ENCODE measurements at regions not wholly inside any gene's neighbourhood (a gene's known extent, or its start where the extent isn't known, plus 50 kb on each side); places are given as distances from the start of the nearest gene placed in this dataset.

DNA sequence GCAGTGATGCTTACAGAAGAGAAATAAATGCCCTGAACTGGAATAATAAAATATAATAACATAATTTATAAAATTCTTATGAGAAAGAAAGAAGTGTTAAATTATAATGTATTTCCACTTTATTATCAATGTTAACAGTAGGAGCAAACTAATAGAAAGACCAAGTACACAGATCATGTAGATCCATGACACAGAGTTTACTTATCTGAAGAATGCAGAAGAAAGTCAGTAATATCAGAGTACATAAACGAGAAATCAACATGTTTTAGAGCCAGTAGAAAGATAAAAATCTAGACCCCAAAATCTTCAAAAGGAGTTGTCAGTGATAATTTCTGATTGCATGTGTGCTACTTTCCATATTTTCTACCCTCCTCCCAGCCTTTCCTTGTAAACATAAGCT lies 334.8 kb upstream of the MANEA start:
- no peak overlapping the region for H3K27ac ChIP-seq
- no peak overlapping the region for H3K4me3 ChIP-seq
- H3K9me3 ChIP-seq (ENCODE audit: low read depth), result no peaks in the 10 kb centered on the region
- no peak for DNase-seq (ENCODE audit: low read depth in 1 of 2, low spot score in 1 of 2)
- H3K4me1 ChIP-seq (ENCODE audit: low read depth), result no peaks in the 10 kb centered on the region
- H3K27me3 ChIP-seq, result no peaks in the 10 kb centered on the region
- H3K36me3 ChIP-seq, result no peaks in the 10 kb centered on the region
- TF ChIP-seq, protein P1, sequence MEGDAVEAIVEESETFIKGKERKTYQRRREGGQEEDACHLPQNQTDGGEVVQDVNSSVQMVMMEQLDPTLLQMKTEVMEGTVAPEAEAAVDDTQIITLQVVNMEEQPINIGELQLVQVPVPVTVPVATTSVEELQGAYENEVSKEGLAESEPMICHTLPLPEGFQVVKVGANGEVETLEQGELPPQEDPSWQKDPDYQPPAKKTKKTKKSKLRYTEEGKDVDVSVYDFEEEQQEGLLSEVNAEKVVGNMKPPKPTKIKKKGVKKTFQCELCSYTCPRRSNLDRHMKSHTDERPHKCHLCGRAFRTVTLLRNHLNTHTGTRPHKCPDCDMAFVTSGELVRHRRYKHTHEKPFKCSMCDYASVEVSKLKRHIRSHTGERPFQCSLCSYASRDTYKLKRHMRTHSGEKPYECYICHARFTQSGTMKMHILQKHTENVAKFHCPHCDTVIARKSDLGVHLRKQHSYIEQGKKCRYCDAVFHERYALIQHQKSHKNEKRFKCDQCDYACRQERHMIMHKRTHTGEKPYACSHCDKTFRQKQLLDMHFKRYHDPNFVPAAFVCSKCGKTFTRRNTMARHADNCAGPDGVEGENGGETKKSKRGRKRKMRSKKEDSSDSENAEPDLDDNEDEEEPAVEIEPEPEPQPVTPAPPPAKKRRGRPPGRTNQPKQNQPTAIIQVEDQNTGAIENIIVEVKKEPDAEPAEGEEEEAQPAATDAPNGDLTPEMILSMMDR (IDR thresholded peaks at IDR 0.05; ENCODE audit: low read depth, low read length), result no peak

DNA sequence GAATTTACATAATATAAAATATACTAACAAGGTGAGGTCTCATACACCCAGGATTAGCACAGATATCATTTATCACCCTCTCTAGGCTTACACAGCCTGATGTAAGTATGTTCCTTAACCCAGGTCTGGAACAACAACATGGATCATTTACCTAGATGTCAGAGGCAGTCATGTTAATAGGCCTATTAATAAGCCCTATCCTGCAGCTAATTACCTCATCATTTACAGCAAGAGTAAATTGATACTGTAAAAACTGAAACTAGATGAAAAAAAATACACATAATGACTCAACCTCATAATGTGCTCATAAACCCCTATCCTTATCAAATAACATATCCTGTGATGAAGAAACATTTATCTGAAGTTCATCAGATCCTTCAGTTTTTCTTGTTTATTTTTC lies 334.3 kb upstream of the MANEA start:
- no peaks in the 10 kb centered on the region for H3K36me3 ChIP-seq
- H3K9me3 ChIP-seq (ENCODE audit: low read depth), result no peaks in the 10 kb centered on the region
- TF ChIP-seq, protein P1 (IDR thresholded peaks at IDR 0.05; ENCODE audit: low read depth, low read length), result no peak
- no peak overlapping the region for H3K4me3 ChIP-seq
- H3K4me1 ChIP-seq (ENCODE audit: low read depth), result no peaks in the 10 kb centered on the region
- H3K27me3 ChIP-seq, result no peaks in the 10 kb centered on the region
- peak in 1 of 2 donors; percentile 2 for DNase-seq (ENCODE audit: low read depth in 1 of 2, low spot score in 1 of 2)
- H3K27ac ChIP-seq, result no peak overlapping the region

DNA sequence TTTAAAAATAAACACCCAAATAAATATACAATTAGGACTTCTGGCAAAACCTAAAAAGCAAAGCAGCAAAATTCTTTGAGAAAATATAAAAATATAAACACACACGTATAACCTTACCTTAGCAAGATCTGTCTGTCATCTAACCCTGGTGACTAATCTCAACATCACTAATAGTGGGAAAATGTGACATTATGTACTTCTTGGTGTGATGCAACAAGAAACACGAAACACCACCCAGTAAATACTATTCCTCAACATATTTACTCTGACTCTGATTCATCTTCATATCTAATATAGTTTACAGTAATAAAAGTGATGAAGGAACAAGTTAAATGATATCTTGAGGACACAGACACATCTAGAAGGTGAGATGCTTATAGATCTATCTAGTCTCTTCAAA lies 332.6 kb upstream of the MANEA start:
- Histone ChIP-seq H3K27ac (no peak overlapping the region), H3K4me3 (no peak overlapping the region), H3K9me3 (ENCODE audit: low read depth) (no peaks in the 10 kb centered on the region), H3K4me1 (ENCODE audit: low read depth) (no peaks in the 10 kb centered on the region), H3K27me3 (no peaks in the 10 kb centered on the region), H3K36me3 (no peaks in the 10 kb centered on the region)
- peak in 1 of 2 donors; percentile 9 for DNase-seq (ENCODE audit: low read depth in 1 of 2, low spot score in 1 of 2)
- TF ChIP-seq, protein P1 (IDR thresholded peaks at IDR 0.05; ENCODE audit: low read depth, low read length), result no peak

DNA sequence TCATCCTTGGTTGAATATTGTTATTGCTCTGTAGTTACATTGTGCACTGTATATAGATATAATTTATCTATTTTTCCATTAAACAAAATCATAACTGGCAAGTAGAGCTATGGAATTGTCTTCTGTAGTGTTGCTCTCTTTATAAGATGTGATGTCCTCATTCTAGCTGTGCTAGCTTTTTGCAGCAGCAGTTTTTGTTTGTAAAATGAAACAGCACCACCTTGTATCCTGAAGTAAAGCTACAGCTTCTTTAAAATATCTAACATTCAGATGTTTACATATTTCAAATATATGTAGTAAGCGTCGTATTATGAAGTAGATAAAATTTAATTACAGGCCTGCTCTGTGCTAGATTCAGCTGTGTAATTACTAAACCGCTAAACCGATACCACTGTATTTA lies 328.8 kb upstream of the MANEA start:
- DNase-seq (ENCODE audit: low read depth in 1 of 2, low spot score in 1 of 2), result peak in 1 of 2 donors; percentile 24
- no peaks in the 10 kb centered on the region for H3K36me3 ChIP-seq
- TF ChIP-seq, protein P1 (IDR thresholded peaks at IDR 0.05; ENCODE audit: low read depth, low read length), result no peak
- no peaks in the 10 kb centered on the region for H3K27me3 ChIP-seq
- H3K4me1 ChIP-seq (ENCODE audit: low read depth), result no peaks in the 10 kb centered on the region
- H3K4me3 ChIP-seq, result no peak overlapping the region
- no peaks in the 10 kb centered on the region for H3K9me3 ChIP-seq (ENCODE audit: low read depth)
- no peak overlapping the region for H3K27ac ChIP-seq

DNA sequence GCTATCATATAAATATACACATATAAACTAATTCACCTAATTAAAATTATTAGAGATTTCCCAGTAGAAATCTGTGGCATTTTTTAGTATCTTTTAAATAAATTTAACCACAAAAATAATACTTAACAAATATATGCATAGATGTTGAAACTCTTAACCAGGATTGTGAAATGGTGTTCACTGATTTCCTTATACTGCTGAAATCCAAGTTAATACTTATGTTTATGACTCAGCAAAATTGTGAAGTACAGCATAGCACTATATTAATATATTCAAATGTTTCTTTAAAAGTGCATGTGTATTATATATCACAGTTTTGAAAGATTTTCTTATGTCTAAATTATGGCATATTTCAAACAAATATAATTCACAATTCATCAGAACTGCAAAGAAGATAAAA lies 328.2 kb upstream of the MANEA start:
- H3K36me3 ChIP-seq, result no peaks in the 10 kb centered on the region
- no peak overlapping the region for H3K4me3 ChIP-seq
- DNase-seq (ENCODE audit: low read depth in 1 of 2, low spot score in 1 of 2), result peak in 1 of 2 donors; percentile 74
- H3K27ac ChIP-seq, result no peak overlapping the region
- H3K9me3 ChIP-seq (ENCODE audit: low read depth), result no peaks in the 10 kb centered on the region
- no peaks in the 10 kb centered on the region for H3K27me3 ChIP-seq
- TF ChIP-seq, protein P1 (IDR thresholded peaks at IDR 0.05; ENCODE audit: low read depth, low read length), result no peak
- H3K4me1 ChIP-seq (ENCODE audit: low read depth), result no peaks in the 10 kb centered on the region

DNA sequence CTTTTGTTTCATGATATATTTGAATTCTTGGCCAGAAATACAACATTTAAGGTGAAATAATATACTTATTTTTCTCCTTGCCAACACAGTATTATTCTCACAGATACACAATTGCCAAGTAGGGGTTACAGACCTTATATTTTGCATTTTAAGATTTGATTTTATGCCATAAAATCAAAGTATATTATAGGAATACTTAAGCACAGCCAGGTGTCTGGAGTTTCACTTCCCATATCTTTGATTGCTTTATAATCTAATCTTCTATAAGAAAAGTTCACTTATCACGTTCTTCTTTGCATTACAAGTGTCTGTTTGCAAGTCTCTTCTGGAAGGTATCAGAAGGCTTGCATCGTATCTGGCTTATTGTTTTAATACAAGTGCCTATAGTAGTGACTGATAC lies 327.7 kb upstream of the MANEA start:
- TF ChIP-seq, protein P1 (IDR thresholded peaks at IDR 0.05; ENCODE audit: low read depth, low read length), result no peak

More for the DNA sequence above, 327.7 kb upstream of the MANEA start:
- Histone ChIP-seq H3K4me3 (no peak overlapping the region), H3K36me3 (no peaks in the 10 kb centered on the region), H3K27me3 (no peaks in the 10 kb centered on the region), H3K9me3 (ENCODE audit: low read depth) (no peaks in the 10 kb centered on the region), H3K27ac (no peak overlapping the region), H3K4me1 (ENCODE audit: low read depth) (no peaks in the 10 kb centered on the region)
- no peak for DNase-seq (ENCODE audit: low read depth in 1 of 2, low spot score in 1 of 2)

Measured in cardiac muscle cell (in vitro differentiated cells and primary cell).